Osteocyte (in vitro differentiated cells): ENCODE measurements at regions not wholly inside any gene's neighbourhood (a gene's known extent, or its start where the extent isn't known, plus 50 kb on each side); places are given as distances from the start of the nearest gene placed in this dataset.

Experiments
- DNase-seq: peaks from one replicate; pipeline ENCODE4 v3.0.0; 2021; ENCODE audit warnings: mixed read lengths; ENCODE audit not compliant: unreplicated experiment; ENCODE audit errors: extremely low spot score
- H3K27ac Mint-ChIP-seq: one replicate; pipeline ENCODE4 v1.8.0; 2021; ENCODE audit warnings: mild to moderate bottlenecking, mixed read lengths; ENCODE audit not compliant: unreplicated experiment
- H3K27me3 Mint-ChIP-seq: one replicate; pipeline ENCODE4 v1.8.0; 2021; ENCODE audit warnings: mixed read lengths; ENCODE audit not compliant: unreplicated experiment
- H3K36me3 Mint-ChIP-seq: one replicate; pipeline ENCODE4 v1.8.0; 2021; ENCODE audit warnings: mixed read lengths; ENCODE audit not compliant: unreplicated experiment
- H3K4me1 Mint-ChIP-seq: one replicate; pipeline ENCODE4 v1.8.0; 2021; ENCODE audit warnings: mixed read lengths; ENCODE audit not compliant: unreplicated experiment
- H3K4me3 Mint-ChIP-seq: one replicate; pipeline ENCODE4 v1.8.0; 2021; ENCODE audit warnings: mild to moderate bottlenecking, moderate library complexity, mixed read lengths; ENCODE audit not compliant: unreplicated experiment
- H3K9me3 Mint-ChIP-seq: one replicate; pipeline ENCODE4 v1.8.0; 2021; ENCODE audit warnings: mixed read lengths; ENCODE audit not compliant: unreplicated experiment
- CTCF ChIP-seq: fragments of 200-600 bp; sonication (generic); IDR thresholded peaks from 2 replicates; pipeline ENCODE4 v1.5.0; 2021; ENCODE audit warnings: antibody characterized with exemption, mild to moderate bottlenecking, moderate library complexity

- Mint-ChIP-seq H3K4me1 (no peaks in the 10 kb centered on the region), H3K36me3 (no peaks in the 10 kb centered on the region), H3K9me3 (no peaks in the 10 kb centered on the region), H3K4me3 (no peak overlapping the region), H3K27ac (no peak overlapping the region), H3K27me3 (no peaks in the 10 kb centered on the region)
- TF ChIP-seq CTCF: no peak
- no peak for DNase-seq
These were observed 583.6 kb downstream of the OLFM4 start for GRCh38 chr13:53612200-53612599.

- peaks cover 19% of the 10 kb centered on the region for H3K9me3 Mint-ChIP-seq
- H3K27ac Mint-ChIP-seq: no peak overlapping the region
- no peak overlapping the region for H3K4me3 Mint-ChIP-seq
- H3K36me3 Mint-ChIP-seq: no peaks in the 10 kb centered on the region
- H3K27me3 Mint-ChIP-seq: no peaks in the 10 kb centered on the region
- H3K4me1 Mint-ChIP-seq: no peaks in the 10 kb centered on the region
- no peak for TF ChIP-seq CTCF
- no peak for DNase-seq
These were observed 593.8 kb downstream of the OLFM4 start for GRCh38 chr13:53622456-53622855.

GRCh38 chr13:53623146-53623545 is 594.5 kb downstream of the OLFM4 start:
- no peaks in the 10 kb centered on the region for H3K27me3 Mint-ChIP-seq
- DNase-seq: no peak
- no peak overlapping the region for H3K4me3 Mint-ChIP-seq
- no peaks in the 10 kb centered on the region for H3K4me1 Mint-ChIP-seq
- H3K27ac Mint-ChIP-seq: no peak overlapping the region
- peaks cover 19% of the 10 kb centered on the region for H3K9me3 Mint-ChIP-seq
- no peaks in the 10 kb centered on the region for H3K36me3 Mint-ChIP-seq
- TF ChIP-seq CTCF: no peak

GRCh38 chr13:53631511-53631910 is 602.9 kb downstream of the OLFM4 start:
- no peaks in the 10 kb centered on the region for H3K36me3 Mint-ChIP-seq
- H3K27ac Mint-ChIP-seq: no peak overlapping the region
- no peaks in the 10 kb centered on the region for H3K4me1 Mint-ChIP-seq
- no peak for DNase-seq
- no peak for TF ChIP-seq CTCF
- no peak overlapping the region for H3K4me3 Mint-ChIP-seq
- H3K9me3 Mint-ChIP-seq: peaks cover 4% of the 10 kb centered on the region
- no peaks in the 10 kb centered on the region for H3K27me3 Mint-ChIP-seq

DNA sequence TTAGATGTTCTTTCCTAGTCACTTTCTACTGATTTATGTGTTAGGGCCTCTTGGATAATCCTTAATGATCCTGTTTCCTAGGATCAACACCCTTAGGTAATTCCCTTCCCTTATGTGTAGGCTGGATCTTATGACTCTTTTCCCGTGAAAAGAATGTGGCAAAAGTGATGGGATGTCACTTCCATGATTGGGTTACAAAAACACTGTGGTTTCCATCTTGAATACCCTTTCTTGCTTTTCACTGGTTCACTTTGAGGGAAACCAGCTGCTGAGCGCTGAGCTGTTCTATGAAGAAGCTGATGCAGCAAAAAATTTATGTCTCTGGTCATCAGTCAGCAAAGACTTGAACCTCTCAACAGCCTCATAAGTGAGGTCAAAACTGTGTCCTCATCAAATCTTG is 609.4 kb downstream of the OLFM4 start:
- H3K4me3 Mint-ChIP-seq: no peak overlapping the region

More for the DNA sequence above, 609.4 kb downstream of the OLFM4 start:
- DNase-seq: no peak
- H3K36me3 Mint-ChIP-seq: no peaks in the 10 kb centered on the region
- TF ChIP-seq CTCF: no peak
- no peak overlapping the region for H3K27ac Mint-ChIP-seq
- peaks cover 14% of the 10 kb centered on the region for H3K9me3 Mint-ChIP-seq
- no peaks in the 10 kb centered on the region for H3K4me1 Mint-ChIP-seq
- no peaks in the 10 kb centered on the region for H3K27me3 Mint-ChIP-seq
